NCI-H2227 treated with DMSO at 0.1 percent for 48 hours (cell line): ENCODE measurements at regions not wholly inside any gene's neighbourhood (a gene's known extent, or its start where the extent isn't known, plus 50 kb on each side); places are given as distances from the start of the nearest gene placed in this dataset.

ENCODE experiments used
- DNase-seq: peaks from one replicate; lab custom pipeline; 2025; lab: John Stamatoyannopoulos, UW

DNA sequence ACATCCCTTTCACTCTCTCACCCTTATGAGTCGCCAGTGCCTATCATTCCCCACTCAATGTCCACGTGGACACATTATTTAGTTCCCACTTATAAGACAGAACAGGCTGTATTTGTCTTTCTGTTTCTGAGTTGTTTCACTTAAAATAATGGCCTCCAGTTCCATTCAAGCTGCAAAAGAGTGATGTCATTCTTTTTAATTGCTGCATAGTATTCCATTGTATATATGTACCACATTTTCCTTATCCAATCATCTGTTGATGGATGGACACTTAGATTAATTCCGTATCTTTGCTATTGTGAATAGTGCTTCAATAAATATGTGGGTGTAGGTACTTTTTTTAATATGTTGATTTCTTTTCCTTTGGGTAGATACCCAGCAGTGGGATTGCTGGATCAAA, 79.1 kb downstream of the ZNF365 start:
- no peak for DNase-seq

DNA sequence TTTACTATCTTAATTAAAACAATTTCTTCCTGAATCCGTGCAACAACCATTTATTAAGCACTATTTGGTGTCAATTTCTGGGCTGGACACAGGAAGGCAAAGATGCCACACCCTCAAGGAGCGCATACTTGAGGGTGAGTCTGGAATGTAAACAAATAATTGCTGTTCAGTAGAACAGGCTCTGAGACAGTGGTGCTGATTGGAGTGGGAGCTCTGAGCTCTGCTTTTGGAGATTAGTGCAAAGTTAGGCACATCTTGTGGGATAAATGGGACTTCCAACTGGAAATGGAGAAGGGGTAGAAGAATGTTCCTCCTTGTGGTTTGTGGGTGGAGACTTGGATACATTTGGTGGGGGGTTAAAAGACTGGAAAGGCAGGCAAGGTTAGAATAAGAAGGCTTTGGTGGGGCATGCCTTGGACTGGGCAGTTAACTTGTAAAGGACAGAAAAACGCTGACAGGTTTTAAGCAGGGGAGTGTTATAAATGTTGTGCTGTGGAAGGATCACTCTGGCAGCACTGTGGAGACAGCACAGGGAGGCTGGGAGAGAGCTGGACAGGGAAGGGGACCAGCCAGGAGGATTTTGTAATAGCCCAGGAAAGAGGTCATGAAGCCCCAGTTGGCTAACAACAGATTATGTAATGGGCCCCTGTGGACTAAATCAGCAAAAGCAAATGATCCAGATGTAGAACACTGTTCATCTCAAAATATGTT, 80.7 kb downstream of the ZNF365 start:
- DNase-seq, result no peak

DNA sequence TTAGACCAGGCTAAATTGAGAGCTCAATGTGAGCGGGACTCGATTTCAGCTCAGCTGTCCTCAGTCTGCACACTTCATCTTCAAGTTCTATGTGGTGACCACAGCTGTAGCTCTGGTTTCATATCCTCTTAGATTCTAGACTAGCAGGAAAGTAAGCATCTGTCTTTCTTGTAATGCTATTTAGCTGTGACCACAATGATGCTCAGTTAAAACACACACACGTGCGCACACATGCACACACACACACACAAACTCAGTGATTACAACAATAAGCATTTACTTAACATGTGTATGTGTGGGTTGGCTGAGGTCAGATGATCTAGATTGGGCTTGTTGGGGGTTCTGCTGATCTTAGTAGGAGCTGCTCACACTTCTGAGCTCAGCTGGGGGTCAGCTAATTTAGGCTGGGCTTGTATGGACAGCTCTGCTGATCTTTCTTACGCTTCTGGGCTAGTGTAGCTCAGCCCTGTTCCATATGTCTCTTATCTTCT, 82.5 kb downstream of the ZNF365 start:
- no peak for DNase-seq

DNA sequence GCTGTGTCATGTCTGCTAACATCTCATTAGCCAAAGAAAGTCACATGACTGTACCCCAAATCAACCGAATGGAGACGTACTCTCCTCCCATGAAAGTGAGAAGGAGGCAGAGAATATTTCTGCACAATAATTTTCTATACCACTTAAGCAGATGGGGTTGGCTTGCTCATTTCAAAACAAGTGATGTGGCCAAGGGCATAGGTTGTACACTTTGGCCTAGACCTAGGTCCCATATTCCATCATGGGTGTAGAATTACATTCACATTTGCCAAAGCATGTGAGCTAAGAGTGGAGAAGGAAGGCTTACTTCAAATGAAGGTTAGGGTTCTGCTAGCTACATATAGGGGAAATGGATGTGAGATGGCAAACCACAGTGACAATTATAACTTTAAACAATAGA, 83.0 kb downstream of the ZNF365 start:
- no peak for DNase-seq

DNA sequence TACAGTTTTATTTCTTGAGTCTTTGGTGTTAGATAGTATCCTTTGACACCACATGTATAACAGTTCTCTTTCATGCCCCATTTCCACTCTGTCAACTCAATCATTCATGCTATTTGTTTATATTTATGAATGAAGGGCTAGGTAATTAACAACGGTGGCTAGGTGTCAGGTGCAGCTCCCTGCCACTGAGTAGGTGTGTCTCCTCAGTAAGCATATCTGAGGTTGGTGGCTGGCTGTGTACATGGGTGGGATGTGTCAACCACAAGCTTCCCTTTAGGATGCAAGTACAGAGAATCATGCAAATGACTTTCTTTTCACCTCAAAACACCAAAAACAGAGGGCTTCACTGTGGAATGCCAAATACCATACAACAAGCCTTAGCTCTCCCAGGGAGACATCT, 83.4 kb downstream of the ZNF365 start:
- DNase-seq, result no peak

DNA sequence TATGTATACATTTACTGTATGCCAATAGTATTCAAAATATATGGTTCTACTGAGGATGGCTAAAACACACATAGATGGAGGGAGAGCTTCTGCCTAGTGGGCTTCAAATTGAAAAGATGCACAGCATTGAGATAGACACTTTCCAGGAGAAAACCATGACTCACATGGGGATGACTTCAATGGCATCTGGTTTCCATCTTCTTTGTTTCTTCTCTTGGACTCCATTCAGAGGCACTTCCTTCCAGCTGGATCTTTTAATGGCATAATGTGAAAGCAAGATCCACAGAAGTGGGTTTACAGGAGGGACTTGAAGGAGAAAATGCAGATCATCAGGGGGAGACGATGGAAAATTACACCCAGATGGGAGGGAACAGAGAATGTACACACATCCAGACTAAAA, 84.9 kb downstream of the ZNF365 start:
- DNase-seq, result no peak

DNA sequence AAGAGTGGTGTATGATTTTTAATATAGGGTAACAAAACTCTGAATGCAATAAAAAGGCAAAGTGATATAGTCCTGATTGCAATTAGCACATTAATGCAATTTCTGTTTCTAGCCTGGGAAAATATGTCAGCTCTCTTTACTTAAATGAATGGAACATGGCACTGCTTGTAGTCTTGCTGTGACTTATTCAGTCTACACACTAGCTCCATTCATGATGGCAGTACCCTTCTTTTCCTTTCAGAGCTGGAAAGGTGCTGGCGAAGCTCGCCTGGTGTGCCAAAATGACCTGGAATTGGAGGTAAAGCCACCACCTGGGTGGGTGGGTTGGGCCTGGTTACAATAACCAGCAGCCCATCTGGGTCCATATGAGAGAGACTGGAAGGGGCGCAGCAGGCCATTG, 85.3 kb downstream of the ZNF365 start:
- no peak for DNase-seq

DNA sequence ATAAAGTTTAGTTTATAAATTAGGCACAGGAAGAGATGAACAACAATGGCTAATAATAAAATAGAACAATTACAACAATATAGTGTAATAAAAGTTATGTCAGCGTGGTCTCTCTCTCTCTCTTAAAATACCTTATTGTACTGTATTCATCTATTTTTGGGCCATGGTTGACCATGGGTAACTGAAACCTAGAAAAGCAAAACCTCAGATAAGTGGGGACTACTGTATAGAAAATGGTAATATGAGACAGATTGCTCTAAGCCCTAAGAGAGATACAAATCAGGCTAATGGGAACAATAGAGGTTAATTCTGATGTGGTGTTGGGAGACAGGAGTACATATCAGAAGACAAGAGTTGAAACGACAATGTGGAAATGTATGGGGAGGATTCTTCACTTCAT, 86.2 kb downstream of the ZNF365 start:
- DNase-seq, result no peak

DNA sequence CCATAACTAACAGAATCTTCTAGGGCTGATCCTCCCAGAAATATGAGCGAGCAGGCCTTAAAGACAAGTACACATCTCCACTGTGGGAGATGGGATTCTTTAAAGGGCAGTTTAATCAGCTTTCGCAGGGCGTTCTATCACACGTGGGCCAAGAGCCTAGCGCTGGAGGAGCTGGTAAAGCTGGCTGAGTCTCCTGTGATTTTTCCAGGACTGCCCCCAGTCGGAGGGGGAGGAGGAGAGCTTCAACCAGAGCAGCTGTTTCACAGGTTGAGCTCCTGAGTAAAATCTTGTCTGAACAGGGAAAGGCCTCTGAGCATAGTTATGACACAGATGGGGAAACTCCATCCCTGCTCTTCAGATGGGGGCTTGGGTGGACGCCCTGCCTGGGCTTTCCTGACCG, 87.0 kb downstream of the ZNF365 start:
- no peak for DNase-seq

DNA sequence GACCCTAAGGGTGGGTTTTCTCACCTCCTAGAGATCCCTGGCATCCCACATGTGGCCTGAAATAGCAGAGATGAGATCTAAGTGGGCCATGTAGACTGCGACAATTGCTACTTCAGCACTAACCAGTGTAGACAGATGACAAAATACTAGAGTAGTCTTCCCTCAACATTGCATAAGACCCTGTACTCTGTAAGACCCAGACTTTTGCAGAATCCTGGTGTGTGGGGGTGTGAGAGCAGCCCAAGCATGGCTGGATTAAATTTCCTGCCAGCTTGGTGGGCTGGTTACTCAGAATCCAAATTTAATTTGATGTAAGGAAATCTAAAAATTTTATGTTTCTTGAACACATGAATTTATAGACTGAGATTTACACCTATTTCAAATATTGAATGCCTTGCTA, 88.3 kb downstream of the ZNF365 start:
- no peak for DNase-seq

DNA sequence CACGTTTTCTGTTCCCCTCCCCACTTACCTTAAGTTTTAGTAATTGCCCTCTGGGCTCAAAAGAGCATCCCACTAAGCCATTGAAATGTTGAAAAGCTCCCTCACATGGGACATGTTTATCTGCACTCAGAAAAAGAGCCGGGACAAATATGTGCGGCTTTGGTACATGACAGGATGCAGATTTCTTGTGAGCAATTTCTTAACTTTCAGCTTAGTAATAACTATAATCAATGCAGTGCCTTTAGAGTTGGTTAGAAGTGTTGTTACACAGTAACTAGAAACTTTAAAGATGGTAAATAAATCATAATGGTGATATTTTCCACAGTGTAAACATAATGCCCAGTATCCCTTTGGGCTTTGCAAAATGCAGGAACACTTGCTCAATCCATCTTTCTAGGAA, 89.2 kb downstream of the ZNF365 start:
- no peak for DNase-seq

DNA sequence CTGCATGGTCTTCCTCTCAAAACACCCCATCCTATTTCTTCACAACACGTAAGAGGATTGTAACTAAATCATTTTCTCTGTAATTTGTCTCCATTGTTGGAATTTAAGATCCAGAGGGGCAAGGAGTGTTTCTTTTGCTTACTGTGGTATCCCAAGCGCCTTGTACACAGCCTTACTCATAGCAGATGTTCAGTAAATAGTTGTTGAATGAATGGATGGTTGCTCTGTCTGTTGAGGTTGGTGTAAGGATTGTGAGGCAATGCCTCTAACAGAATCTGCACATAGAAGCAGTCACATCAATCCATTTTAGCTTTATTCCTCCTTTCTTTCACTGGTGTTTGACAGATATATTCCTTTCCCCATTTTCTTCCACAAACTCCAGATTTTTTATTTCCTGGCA, 90.1 kb downstream of the ZNF365 start:
- DNase-seq, result no peak

DNA sequence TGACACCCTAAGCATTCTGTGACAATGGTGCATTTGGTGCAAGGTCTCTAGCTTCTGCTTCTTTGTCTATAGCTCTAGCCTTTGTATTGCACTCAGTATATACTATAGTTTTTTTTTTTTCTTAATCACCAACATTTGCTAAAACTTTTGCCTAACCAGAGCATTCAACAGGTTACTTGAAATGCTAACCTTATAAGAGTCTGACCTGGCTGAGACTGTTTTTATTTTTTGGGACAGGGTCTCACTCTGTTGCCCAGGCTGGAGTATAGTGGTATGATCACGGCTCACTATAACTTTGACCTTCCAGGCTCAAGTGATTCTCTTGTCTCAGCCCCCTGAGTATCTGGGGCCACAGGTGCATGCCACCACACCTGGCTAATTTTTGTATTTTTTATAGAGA, 92.4 kb downstream of the ZNF365 start:
- DNase-seq, result no peak

DNA sequence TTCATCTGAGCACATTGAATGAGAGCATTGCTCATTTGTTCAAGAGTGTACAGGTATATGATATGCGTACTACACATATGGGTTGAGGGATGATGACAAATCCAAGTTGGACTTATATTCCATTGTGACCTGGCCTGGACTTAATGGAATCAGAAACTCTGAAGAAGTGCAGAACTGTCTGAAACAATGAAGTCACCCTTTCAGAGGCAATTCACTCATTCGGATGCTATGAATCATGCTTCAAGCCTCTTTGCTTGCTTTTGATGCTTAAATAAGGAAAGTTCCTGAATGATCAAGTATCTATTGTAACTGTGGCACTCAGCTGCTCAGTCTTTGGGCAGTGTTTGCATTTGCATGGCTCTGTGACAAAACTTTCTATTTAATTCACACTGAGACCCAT, 93.4 kb downstream of the ZNF365 start:
- no peak for DNase-seq

DNA sequence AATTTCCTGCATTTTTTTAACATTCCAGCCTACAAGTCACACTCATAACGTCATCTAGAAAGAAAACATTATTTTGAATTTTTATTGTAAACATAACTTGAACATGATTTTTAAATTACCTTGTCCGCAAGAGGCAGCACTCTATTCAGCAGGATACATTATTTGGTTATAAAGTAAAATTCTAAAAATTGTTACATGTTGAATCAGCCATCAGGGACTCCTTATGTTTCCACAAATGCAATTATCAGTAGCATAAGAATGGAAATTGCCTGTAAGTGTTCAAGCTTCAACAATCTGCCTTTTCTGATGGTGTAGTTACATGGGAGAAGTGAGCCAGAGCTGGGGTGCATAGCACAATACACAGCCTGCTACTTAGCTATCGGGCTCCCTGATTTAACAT, 97.5 kb downstream of the ZNF365 start:
- DNase-seq, result no peak

DNA sequence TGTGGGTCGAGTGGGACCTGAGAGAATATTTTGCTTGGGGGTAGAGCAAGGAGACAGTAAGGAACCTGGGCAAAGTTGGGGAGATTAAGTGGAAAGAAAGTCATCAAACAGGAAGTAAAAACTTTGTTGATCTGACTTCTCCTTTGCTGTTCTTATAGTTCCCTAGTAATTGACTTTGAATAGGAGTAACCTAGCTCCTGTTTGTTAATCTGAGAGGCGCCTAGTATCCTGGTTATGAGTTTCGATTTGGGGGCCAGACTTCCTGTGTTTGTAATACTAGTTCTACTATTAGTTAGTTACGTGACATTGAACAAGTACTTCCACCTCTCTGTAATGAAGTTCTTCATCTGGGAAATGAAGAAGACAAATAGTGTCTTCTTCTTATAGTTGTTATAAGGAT, 99.1 kb downstream of the ZNF365 start:
- DNase-seq, result no peak

DNA sequence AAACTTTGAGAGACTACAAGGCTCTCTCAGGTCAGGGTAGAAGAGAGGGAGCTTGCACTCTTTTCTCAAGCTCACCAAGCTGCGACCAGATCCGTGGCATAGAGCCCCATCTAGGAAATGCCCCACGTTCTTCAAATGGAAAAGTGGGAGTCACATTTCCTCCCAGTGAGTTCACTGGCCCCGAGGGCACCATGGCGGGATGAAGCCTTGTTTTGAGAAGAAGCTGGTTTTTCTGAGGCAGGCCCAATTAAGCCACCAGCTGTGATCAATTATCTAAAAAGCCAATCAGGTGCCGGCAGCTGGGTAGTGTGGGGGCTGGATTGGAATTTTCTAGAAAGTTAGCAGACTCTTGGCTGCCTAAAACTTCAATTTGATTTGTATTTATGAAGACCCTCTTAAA, 101.4 kb downstream of the ZNF365 start:
- no peak for DNase-seq

DNA sequence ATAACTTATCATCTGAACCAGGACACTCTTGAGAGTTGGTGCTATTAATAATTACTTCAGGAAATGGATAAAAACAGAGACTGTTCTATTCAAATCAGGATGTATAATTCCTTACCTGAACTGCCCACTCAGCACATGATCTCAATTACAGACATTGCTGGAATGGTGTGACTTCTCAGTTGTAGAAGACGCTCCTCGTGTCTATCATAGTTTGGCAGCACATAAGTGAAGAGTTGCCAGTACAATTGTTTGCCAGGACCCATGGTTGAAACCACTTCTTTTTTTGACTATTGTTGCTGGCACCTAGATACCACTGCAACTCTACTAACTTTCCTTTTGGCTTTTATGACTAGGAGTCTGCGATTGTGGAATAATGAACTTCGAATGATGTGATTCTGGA, 105.4 kb downstream of the ZNF365 start:
- no peak for DNase-seq

DNA sequence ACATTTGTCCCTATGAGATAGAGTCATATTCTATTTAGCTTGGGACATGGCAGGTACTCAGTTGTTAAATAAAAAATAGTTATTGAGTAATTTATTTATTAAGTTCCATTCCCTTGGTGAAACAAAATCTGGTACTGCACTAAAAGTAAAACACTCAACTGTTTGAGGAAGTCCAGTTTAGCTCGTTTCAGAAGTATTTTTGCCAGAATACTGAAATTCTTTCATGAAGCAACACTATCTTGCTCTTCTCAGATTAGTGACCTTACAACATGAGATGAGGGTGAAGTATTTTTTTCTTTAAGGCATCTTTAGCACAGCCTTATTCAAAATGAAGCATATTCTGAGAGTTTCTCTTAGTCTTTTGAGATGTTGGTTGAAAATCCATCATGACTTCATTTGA, 106.0 kb downstream of the ZNF365 start:
- DNase-seq, result no peak

DNA sequence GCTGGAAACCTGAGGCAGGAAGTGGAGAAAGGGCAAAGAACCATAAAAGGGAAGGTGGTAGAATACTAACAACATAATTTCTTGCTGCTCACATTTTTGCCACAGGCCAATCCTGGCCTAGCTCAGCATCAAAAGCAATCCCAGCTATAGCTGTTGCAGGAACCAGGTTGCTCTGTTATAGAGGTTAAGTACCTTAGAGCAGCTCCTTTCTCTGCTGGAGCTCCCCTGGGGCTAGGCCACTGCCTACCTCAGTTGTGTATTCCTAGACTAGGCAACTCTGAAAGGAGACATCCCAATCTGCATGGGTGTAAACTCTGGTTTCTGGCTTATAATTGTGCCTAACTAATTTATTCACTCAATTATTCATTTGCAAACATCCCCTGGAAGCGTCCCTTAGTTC, 108.4 kb downstream of the ZNF365 start:
- DNase-seq, result no peak

DNA sequence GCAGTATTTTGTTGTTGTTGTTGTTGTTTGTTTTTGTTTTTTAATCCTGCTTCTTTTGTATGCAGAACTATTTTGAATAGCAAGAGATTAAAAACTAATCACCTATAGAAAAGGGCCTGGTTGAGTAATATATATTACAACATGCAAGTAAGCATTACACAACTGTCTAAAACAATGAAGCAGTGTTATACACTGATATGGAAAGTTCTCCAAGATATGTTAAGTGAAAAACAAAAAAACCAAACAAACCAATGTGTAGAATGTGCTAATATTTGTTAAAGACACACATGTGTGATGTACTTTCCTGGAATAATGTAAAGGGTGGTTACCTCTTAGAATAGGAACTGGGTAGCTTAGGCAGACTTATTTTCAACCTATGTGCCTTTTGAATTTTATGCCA, 117.4 kb downstream of the ZNF365 start:
- no peak for DNase-seq

DNA sequence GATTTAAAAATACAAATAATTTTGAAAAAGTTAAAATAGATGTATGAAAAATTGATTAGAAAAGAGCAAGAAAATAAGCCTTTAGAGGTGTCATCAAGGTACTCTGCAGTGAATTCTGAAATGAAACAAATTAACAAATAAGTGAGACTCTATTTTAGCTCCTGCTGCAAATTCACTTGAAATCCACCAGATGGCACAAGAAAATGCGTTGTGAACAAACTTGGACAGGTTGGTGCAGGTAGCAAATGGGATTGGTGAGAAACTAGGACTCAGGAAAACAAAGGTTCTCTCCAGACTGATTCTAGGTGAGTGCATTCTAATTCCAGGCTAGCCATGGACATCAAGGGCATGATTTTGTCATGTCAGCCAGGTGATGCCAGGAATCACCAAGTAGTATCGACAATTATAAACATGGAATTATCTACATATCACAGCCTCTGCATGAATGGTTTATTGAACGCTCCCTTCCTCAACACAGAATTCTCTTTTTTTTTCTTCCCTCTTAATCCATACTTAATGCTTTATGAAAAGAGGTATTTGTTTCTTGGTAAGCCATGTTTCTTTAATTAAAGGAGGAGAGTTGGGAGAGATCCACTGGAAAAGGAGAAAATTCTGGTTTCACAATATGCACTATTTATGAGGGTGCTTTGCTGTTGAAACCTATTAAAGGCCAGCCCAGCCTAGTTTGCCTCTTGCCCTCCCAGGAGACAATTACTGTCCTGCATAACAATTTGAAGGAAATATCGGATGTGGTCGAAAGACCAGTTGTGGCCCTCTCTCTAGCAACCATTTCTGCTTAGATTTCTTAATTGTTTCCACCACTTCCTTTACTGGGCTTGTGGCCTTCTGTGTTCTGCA, 118.1 kb downstream of the ZNF365 start:
- no peak for DNase-seq

DNA sequence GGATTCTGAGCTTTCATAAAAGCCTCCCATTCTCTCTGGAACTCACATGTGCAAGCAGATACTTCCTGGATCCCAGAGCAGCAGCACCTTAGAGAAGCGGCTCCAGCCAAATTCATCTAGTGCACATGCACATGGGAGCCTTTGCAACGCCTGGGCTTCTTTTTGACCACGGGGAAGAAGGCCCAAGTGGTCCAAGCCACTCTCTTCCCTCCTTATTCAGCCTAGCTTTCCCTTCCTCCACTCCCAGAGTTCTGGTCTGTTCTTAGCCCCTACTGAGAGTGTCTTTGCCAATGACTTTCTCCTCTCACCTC, 118.7 kb downstream of the ZNF365 start:
- no peak for DNase-seq

DNA sequence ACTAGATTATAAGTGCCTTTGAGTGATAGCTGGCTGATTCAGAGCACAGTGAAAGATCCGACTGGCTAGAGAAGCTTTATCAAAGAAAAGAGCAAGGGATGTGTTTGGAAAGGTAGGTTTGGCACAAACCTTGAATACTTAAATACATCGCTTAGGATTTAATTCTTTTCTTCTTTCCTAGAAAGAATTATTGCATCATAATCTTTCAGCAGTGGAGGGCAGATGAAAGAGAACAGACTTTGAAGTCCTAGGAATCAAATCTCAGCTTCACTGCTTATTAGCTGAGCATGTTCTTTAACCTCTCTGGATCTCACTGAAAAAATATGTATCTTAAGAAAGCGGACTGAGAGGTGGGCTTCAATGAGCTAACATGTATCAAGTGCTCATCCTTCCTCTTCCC, 122.8 kb downstream of the ZNF365 start:
- DNase-seq, result no peak
